AG08396 (cell line): ENCODE measurements at regions not wholly inside any gene's neighbourhood (a gene's known extent, or its start where the extent isn't known, plus 50 kb on each side); places are given as distances from the start of the nearest gene placed in this dataset.

Experiments
- DNase-seq: peaks from one replicate; pipeline ENCODE4 v3.0.0; 2012; ENCODE audit warnings: low spot score, mixed read lengths

- DNase-seq, result no peak
Measured at GRCh38 chrX:112137276-112137675, 54.7 kb upstream of the TRPC5 start.
